ENCODE measurements at regions not wholly inside any gene's neighbourhood (a gene's known extent, or its start where the extent isn't known, plus 50 kb on each side); places are given as distances from the start of the nearest gene placed in this dataset.

GRCh38 chr2:156671706-156672361, 235.7 kb downstream of the GPD2 start:
- TF ChIP-seq, protein P1, sequence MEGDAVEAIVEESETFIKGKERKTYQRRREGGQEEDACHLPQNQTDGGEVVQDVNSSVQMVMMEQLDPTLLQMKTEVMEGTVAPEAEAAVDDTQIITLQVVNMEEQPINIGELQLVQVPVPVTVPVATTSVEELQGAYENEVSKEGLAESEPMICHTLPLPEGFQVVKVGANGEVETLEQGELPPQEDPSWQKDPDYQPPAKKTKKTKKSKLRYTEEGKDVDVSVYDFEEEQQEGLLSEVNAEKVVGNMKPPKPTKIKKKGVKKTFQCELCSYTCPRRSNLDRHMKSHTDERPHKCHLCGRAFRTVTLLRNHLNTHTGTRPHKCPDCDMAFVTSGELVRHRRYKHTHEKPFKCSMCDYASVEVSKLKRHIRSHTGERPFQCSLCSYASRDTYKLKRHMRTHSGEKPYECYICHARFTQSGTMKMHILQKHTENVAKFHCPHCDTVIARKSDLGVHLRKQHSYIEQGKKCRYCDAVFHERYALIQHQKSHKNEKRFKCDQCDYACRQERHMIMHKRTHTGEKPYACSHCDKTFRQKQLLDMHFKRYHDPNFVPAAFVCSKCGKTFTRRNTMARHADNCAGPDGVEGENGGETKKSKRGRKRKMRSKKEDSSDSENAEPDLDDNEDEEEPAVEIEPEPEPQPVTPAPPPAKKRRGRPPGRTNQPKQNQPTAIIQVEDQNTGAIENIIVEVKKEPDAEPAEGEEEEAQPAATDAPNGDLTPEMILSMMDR (IDR thresholded peaks at IDR 0.05) = no peak
- TF ChIP-seq POLR2AphosphoS5 (IDR thresholded peaks at IDR 0.05) = no peak
